Gastrocnemius medialis (tissue), 4 donors: ENCODE measurements at regions not wholly inside any gene's neighbourhood (a gene's known extent, or its start where the extent isn't known, plus 50 kb on each side); places are given as distances from the start of the nearest gene placed in this dataset.

Experiments used
- ATAC-seq, 2 donors: fragments of 150-250 bp; one replicate each; pipeline ENCODE4 v1.9.1; 2016
- DNase-seq, 2 donors: peaks; one replicate each; pipeline ENCODE4 v3.0.0-alpha.2; 2019
- H3K27ac ChIP-seq, 4 donors: fragments of 200-600 bp; sonication (generic); 1 replicate in 1 of 4; 2 replicates in 3 of 4; pipeline ENCODE4 v1.5.1; 2016 to 2018; ENCODE audit warnings: mild to moderate bottlenecking in 2 of 4, moderate library complexity in 1 of 4
- H3K27me3 ChIP-seq, 3 donors: fragments of 200-600 bp; sonication (generic) in 2 of 3; 1 replicate in 1 of 3; 2 replicates in 2 of 3; pipeline versions ENCODE4 v1.5.1 to v1.6.0; 2016 to 2019; ENCODE audit warnings: mild to moderate bottlenecking in 1 of 3, moderate library complexity in 1 of 3
- H3K36me3 ChIP-seq, 2 donors: fragments of 200-600 bp; sonication (generic) in 1 of 2; one replicate each; pipeline ENCODE4 v1.5.1; 2017 to 2018
- H3K4me1 ChIP-seq, 2 donors: fragments of 200-600 bp; sonication (generic) in 1 of 2; one replicate each; pipeline ENCODE4 v1.5.1; 2016 to 2017; ENCODE audit warnings: mild to moderate bottlenecking in 2 of 2
- H3K4me3 ChIP-seq, 4 donors: fragments of 200-600 bp; sonication (generic) in 3 of 4; 1 replicate in 1 of 4; 2 replicates in 3 of 4; pipeline ENCODE4 v1.5.1; 2016 to 2019; ENCODE audit warnings: mild to moderate bottlenecking in 2 of 4
- H3K9me3 ChIP-seq, 3 donors: fragments of 200-600 bp; sonication (generic) in 2 of 3; 1 replicate in 1 of 3; 2 replicates in 2 of 3; pipeline ENCODE4 v1.5.1; 2016 to 2019
- POLR2A ChIP-seq, 2 donors: fragments of 450-650 bp; IDR thresholded peaks; one replicate each; pipeline ENCODE4 v1.6.1; 2017; ENCODE audit warnings: antibody characterized with exemption in 2 of 2, mild to moderate bottlenecking in 2 of 2, moderate library complexity in 2 of 2
- in situ Hi-C, 4 donors: fragments of 200-750 bp; cut with MboI; loops; one replicate each; pipeline versions ENCODE4 v1.15.0 to v1.8.0; 2017; ENCODE audit warnings: low sequenced_read_pairs in 4 of 4
- intact Hi-C: fragments of 100-400 bp; cut with DNase I; formaldehyde crosslinking; loops from one replicate; pipeline ENCODE4 v1.15.1; 2023; ENCODE audit warnings: low total_unique reads
- TF ChIP-seq, protein P1 (sequence below), 5 experiments: fragments of 450-650 bp in 3 of 5; fragments of 200-600 bp in 2 of 5; sonication (generic) in 2 of 5; IDR thresholded peaks in 4 of 5; conservative IDR thresholded peaks in 1 of 5; 1 replicate in 4 of 5; 2 replicates in 1 of 5; pipeline ENCODE4 v1.5.1; 2016 to 2019; ENCODE audit warnings: antibody characterized with exemption in 5 of 5, mild to moderate bottlenecking in 3 of 5, moderate library complexity in 3 of 5

DNA sequence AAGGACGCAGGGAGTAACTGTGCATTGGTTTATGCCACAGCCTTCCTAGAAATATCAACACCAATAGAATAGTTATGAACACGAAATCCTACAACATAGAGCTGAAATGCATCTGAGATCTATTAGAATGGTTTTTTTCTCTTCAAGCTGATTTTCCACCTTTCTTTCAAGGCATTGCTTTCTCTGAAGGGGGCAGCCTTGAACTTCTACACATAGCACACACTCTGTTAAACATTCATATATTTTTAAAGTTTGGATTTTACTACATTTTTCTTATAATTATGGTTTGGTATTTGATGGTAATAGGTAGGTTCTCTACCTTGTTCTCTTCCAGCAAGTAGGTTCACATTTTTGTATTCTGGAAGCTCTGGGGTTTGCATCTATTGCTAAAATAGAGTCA, 661.8 kb downstream of the SEMA5A start:
- intact Hi-C loops (no loop called here), in situ Hi-C loops (no loop called here)
- H3K4me3 ChIP-seq: no peak overlapping the region
- H3K4me1 ChIP-seq: no peaks in the 10 kb centered on the region
- no peaks in the 10 kb centered on the region for H3K27me3 ChIP-seq
- no peaks in the 10 kb centered on the region for H3K9me3 ChIP-seq
- no peak for TF ChIP-seq POLR2A (IDR thresholded peaks at IDR 0.05)
- TF ChIP-seq, protein P1, sequence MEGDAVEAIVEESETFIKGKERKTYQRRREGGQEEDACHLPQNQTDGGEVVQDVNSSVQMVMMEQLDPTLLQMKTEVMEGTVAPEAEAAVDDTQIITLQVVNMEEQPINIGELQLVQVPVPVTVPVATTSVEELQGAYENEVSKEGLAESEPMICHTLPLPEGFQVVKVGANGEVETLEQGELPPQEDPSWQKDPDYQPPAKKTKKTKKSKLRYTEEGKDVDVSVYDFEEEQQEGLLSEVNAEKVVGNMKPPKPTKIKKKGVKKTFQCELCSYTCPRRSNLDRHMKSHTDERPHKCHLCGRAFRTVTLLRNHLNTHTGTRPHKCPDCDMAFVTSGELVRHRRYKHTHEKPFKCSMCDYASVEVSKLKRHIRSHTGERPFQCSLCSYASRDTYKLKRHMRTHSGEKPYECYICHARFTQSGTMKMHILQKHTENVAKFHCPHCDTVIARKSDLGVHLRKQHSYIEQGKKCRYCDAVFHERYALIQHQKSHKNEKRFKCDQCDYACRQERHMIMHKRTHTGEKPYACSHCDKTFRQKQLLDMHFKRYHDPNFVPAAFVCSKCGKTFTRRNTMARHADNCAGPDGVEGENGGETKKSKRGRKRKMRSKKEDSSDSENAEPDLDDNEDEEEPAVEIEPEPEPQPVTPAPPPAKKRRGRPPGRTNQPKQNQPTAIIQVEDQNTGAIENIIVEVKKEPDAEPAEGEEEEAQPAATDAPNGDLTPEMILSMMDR (IDR thresholded peaks at IDR 0.05 in 4 of 5, conservative IDR thresholded peaks at IDR 0.05 in 1 of 5): no peak
- ATAC-seq (no peak), DNase-seq (no peak)
- H3K27ac ChIP-seq: no peak overlapping the region
- H3K36me3 ChIP-seq: no peaks in the 10 kb centered on the region

DNA sequence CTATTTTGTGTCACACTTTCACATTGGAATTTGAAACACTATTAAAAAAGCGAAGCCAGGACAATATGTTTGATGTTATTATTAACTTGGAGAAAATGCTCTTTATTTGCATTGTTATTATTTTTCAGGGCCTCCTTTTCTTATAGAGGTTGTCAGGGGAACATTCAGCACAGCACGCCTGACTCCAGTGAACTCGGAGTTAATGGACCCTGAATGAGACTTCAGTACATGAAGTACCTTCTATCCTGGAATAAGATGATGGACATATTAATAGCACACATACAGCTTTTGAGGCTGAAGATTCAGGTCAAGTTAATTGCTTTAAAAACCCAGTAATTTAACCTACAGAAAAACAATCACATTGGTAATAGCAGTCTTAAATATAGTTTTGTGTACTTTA, 652.9 kb downstream of the SEMA5A start:
- in situ Hi-C loops (no loop called here), intact Hi-C loops (no loop called here)
- TF ChIP-seq, protein P1 (IDR thresholded peaks at IDR 0.05 in 4 of 5, conservative IDR thresholded peaks at IDR 0.05 in 1 of 5): no peak
- no peak for TF ChIP-seq POLR2A (IDR thresholded peaks at IDR 0.05)
- Histone ChIP-seq H3K9me3 (no peaks in the 10 kb centered on the region), H3K4me3 (no peak overlapping the region), H3K36me3 (no peaks in the 10 kb centered on the region), H3K27ac (no peak overlapping the region), H3K27me3 (no peaks in the 10 kb centered on the region), H3K4me1 (no peaks in the 10 kb centered on the region)
- DNase-seq (no peak), ATAC-seq (no peak)

DNA sequence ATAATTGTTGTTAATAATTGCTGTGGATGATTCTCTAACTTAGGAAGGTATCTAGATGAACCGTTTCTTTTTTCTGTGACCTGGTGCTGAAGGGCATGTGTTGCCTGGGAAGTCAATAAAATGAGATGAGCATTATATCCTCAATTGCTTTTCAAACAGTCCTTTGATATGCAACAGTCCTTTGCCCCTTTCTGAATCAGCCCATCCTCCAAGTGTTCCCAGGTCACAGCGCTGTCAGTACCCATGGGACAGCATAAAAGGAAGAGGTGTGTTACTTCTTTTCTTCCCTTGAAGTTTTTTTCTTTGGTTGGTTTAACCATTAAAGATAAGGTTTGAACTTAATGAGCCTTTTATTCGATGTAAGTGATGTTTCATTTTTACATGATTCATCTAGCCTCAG, 651.8 kb downstream of the SEMA5A start:
- Histone ChIP-seq H3K36me3 (no peaks in the 10 kb centered on the region), H3K27me3 (no peaks in the 10 kb centered on the region), H3K4me3 (no peak overlapping the region), H3K9me3 (no peaks in the 10 kb centered on the region), H3K4me1 (no peaks in the 10 kb centered on the region), H3K27ac (no peak overlapping the region)
- DNase-seq: no peak
- TF ChIP-seq, protein P1 (IDR thresholded peaks at IDR 0.05 in 4 of 5, conservative IDR thresholded peaks at IDR 0.05 in 1 of 5): no peak
- no peak for TF ChIP-seq POLR2A (IDR thresholded peaks at IDR 0.05)
- no peak for ATAC-seq
- intact Hi-C loops: no loop called here
- in situ Hi-C loops: no loop called here

DNA sequence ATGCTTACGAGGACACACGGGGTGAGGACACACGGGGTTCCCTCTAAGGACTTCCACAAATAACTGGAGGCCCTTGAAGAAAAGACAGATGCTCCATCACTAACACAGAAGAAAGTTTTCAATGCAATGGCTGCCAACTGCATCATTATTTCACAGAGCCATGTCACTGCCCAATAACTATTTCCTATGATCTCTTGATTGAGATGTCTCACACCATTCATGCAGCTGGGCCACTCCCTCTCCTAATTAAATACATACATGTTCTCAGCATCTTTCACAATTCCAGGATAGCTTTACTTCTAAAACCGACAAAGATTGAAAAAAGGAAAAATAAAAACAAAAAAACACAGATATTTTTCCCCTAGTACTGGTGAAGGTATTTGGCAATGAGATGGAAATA, 650.8 kb downstream of the SEMA5A start:
- ATAC-seq (no peak), DNase-seq (no peak)
- Histone ChIP-seq H3K27ac (no peak overlapping the region), H3K36me3 (no peaks in the 10 kb centered on the region), H3K9me3 (no peaks in the 10 kb centered on the region), H3K27me3 (no peaks in the 10 kb centered on the region), H3K4me3 (no peak overlapping the region), H3K4me1 (no peaks in the 10 kb centered on the region)
- TF ChIP-seq, protein P1 (IDR thresholded peaks at IDR 0.05 in 4 of 5, conservative IDR thresholded peaks at IDR 0.05 in 1 of 5): no peak
- in situ Hi-C loops (no loop called here), intact Hi-C loops (no loop called here)

DNA sequence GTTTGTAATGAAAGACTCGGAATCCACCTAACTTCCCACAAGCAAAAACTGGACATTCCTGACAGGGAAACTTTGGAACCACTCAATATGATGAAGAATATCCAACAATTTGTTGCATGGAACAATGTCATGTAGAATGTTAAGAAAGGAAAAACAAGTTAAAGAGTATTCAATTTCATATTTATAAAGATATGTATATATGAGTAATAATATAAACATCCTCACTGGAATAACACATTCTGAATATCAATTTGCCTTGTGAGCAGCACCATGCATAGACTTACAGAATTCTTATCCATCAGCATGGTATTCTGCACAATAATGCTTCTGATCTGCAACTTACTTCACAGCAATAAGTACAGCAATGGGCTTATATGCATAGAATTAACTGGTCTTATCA, 650.3 kb downstream of the SEMA5A start:
- no peaks in the 10 kb centered on the region for H3K27me3 ChIP-seq
- H3K4me1 ChIP-seq: no peaks in the 10 kb centered on the region
- in situ Hi-C loops (no loop called here), intact Hi-C loops (no loop called here)
- H3K9me3 ChIP-seq: no peaks in the 10 kb centered on the region
- H3K4me3 ChIP-seq: no peak overlapping the region
- DNase-seq (no peak), ATAC-seq (no peak)
- no peaks in the 10 kb centered on the region for H3K36me3 ChIP-seq
- no peak overlapping the region for H3K27ac ChIP-seq
- TF ChIP-seq POLR2A (IDR thresholded peaks at IDR 0.05): no peak
- TF ChIP-seq, protein P1 (IDR thresholded peaks at IDR 0.05 in 4 of 5, conservative IDR thresholded peaks at IDR 0.05 in 1 of 5): no peak
